C4-2B (cell line): ENCODE measurements at regions not wholly inside any gene's neighbourhood (a gene's known extent, or its start where the extent isn't known, plus 50 kb on each side); places are given as distances from the start of the nearest gene placed in this dataset.

Experiments used
- H3K27ac ChIP-seq: fragments of 450-650 bp; 2 replicates; pipeline ENCODE4 v1.5.1; 2017
- ZFX ChIP-seq: fragments of 450-650 bp; IDR thresholded peaks from 2 replicates; pipeline ENCODE4 v1.6.1; 2017
- TF ChIP-seq, protein P1 (sequence below): fragments of 450-650 bp; conservative IDR thresholded peaks from 2 replicates; pipeline ENCODE4 v1.5.1; 2017; ENCODE audit warnings: mild to moderate bottlenecking

DNA sequence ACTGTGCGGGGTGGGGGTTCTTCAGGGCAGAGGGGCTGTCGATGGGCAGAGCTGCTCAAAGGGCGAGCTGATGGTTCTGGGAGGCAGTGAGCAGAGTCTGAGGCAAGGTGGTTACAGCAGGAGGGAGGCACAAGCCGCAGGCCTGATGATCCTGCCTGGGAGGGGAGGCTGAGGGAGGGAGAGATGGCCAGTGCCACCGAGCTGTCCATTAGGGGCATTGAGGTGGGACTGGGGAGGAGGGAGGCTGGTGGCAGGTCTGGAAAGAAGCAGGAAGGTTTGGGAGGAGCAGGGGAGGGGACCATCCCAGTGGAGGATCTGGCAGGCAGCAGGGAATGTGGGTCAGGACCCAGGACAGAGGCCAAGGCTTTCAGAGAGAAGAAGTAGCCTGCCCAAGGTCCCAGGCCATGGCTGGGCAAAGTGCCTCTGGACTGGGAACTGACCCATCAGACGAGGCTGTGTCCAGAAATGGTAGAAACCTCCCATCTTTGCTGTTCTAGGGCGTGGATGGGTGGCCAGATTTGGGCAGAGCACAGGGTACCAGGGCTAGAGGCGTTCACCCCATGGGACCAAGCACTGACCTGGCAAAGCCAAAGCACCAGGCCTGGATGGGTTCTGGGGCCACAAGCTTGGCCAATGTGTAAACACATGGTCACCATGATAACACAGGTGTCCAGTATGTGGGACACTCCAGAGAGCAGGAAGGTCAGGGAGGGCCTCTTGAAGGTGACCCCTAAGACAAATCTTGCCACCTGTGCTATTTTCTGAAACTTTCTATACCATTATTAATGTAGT is 55.5 kb downstream of the INHBB start:
- no peak overlapping the region for H3K27ac ChIP-seq
- TF ChIP-seq, protein P1, sequence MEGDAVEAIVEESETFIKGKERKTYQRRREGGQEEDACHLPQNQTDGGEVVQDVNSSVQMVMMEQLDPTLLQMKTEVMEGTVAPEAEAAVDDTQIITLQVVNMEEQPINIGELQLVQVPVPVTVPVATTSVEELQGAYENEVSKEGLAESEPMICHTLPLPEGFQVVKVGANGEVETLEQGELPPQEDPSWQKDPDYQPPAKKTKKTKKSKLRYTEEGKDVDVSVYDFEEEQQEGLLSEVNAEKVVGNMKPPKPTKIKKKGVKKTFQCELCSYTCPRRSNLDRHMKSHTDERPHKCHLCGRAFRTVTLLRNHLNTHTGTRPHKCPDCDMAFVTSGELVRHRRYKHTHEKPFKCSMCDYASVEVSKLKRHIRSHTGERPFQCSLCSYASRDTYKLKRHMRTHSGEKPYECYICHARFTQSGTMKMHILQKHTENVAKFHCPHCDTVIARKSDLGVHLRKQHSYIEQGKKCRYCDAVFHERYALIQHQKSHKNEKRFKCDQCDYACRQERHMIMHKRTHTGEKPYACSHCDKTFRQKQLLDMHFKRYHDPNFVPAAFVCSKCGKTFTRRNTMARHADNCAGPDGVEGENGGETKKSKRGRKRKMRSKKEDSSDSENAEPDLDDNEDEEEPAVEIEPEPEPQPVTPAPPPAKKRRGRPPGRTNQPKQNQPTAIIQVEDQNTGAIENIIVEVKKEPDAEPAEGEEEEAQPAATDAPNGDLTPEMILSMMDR, result no peak

DNA sequence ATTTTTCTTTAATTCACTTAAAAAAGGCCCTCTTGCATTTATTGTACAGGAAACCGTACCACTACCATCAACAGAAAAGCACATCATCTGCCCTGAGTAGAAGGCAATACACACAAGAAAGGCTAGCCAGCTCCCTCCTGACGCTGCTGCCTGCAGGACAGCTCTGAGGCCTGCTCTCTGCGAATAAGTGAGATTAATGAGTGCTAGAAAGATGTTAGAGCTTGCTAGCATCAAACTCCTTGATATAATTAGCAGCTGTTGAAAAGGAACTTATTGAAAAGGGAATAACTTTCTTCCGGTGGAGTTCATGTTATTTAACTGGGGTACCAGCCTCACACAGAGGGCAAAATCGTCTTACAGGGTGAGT is 56.1 kb downstream of the INHBB start:
- H3K27ac ChIP-seq, result no peak overlapping the region

DNA sequence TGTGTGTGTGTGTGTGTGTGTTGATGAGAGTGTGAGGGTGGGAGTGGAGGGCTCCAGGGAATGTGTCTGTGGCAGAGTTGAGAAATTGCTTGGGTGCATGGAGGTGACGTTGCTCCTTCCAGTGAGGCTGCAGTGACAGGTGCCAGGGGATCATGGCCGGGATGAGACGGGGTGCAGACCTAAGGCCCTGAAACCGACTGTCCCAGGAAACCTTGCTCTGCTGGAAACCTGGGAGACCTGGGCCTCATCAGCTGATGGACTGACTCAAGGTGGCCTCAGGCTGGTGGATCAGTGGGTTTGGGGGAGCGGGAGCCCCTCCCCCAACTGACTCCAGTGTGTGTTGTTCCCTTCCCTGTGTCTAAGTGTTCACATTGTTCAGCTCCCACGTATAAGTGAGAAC is 56.6 kb downstream of the INHBB start:
- no peak overlapping the region for H3K27ac ChIP-seq
- no peak for TF ChIP-seq ZFX
- TF ChIP-seq, protein P1, result no peak

More for the DNA sequence above, 56.1 kb downstream of the INHBB start:
- no peak for TF ChIP-seq ZFX
- TF ChIP-seq, protein P1, result no peak

DNA sequence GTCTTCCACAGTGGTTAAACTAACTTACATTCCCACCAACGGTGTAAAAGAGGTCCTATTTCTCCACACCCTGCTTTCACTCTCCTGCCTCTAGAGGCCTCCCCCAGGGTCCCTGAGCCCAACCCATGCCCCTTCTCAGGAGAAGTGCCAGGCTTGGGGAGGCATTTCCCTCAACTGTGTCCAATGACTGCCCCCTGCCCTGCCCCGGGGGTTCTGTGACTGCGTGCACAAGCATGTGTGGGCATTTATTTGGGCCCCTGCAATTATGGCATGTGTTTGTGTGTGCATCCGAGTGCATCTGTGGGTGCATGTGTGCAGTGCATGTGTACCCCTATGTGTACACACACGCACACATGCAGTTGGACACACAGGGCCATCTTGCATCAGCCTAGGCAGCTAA is 57.3 kb downstream of the INHBB start:
- no peak overlapping the region for H3K27ac ChIP-seq
- TF ChIP-seq ZFX, result no peak

DNA sequence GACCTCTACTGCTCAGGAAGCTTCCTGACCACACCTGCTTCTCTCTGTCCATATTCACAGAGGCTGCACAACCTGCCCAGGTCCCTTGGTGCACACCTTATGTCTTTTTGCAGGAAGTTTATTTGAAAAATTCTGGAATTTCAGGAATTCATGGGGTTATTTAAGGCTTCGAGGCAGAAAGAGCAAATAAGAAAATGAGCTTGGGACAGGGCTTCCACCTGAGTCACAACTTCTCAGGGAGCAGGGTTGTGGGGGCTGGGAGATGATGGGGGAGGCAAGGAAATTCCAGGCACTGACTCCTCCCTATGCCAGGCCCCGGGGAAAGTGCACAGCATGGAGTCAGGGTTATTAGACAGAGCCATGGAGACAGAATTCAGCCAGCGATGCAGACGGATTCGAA is 57.7 kb downstream of the INHBB start:
- H3K27ac ChIP-seq, result no peak overlapping the region
- TF ChIP-seq, protein P1, result no peak

DNA sequence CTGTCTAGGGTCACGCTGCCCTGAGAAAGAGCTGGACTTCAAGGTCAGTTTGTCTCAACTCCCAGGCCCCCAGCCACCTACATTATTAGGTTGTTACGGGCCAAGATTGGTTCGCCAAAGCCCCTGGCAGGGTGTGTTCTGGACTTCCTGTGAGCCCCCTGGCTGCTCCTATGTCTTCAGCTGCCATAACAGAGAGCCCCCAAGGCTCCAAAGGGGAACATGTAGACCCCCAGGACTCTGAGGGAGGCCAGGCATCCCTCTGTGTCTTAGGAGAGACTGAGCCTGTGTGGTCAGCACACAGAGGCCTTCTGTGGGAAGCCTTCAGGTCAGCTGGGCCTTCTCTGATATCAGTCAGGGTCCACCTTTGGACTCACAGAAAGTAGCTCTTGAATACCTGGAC is 58.3 kb downstream of the INHBB start:
- TF ChIP-seq, protein P1, result no peak
- TF ChIP-seq ZFX, result no peak
- H3K27ac ChIP-seq, result no peak overlapping the region

DNA sequence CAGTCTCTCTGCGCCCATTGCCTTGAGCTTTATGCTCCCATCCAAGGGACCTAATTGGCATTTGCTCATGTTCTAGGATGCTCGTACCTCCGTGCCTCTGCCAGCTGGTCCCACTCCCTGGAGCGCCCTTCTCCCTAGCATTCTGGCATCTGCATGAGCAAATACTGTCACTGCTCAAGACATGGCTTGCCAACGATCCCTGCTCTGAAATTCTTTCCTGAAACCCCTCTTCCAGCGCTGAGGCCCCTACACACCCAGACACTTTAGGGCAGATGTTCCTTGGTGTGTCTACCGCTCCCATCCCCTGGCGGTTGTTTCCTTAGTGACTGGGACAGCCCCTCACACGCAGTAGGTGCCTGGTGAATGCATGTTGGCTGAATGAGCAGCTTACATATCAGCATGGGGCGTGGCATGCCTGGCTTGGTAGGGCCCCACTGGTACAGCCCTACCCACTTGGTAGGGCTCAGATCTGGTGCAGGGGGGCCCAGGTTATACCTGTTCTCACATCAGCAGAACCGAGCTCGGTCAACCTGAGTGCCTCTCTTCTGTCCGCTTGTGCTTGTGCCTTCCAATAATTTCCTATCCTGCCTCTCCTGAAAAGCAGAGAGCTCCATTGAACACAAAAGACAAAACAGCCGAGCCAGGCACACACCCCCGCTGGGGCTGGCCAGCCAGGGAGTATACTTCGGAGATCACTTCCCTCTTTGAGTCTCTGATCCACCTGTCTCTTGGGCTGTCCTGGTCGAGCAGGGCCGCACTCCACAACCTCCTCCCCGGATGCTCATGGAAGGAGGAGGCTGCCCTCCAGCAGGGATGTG is 59.2 kb downstream of the INHBB start:
- no peak overlapping the region for H3K27ac ChIP-seq
- TF ChIP-seq, protein P1, result no peak
- TF ChIP-seq ZFX, result no peak
